ENCODE measurements at regions not wholly inside any gene's neighbourhood (a gene's known extent, or its start where the extent isn't known, plus 50 kb on each side); places are given as distances from the start of the nearest gene placed in this dataset.

DNA sequence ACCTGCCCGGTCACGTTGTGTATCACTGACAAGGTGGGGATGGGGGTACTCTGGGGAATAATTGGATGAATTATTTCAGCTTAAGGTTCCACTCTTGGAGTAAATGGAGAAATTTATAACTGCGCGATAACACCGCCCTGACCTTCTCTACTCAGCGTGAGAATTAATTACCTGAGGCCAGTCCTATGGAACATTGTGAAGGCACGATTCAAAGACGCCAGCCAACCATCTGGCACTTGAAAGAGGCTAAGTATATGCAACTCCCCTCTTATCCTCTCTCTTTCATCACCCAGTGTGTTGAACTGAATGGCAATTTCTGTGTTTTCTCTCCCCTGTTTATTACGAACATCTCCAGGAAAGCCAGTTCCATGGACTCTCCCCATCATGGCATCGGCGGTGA is 235.5 kb upstream of the TUT7 start:
- TF ChIP-seq, protein P1, sequence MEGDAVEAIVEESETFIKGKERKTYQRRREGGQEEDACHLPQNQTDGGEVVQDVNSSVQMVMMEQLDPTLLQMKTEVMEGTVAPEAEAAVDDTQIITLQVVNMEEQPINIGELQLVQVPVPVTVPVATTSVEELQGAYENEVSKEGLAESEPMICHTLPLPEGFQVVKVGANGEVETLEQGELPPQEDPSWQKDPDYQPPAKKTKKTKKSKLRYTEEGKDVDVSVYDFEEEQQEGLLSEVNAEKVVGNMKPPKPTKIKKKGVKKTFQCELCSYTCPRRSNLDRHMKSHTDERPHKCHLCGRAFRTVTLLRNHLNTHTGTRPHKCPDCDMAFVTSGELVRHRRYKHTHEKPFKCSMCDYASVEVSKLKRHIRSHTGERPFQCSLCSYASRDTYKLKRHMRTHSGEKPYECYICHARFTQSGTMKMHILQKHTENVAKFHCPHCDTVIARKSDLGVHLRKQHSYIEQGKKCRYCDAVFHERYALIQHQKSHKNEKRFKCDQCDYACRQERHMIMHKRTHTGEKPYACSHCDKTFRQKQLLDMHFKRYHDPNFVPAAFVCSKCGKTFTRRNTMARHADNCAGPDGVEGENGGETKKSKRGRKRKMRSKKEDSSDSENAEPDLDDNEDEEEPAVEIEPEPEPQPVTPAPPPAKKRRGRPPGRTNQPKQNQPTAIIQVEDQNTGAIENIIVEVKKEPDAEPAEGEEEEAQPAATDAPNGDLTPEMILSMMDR (IDR thresholded peaks at IDR 0.05; ENCODE audit: control insufficient read depth, insufficient read depth, low read depth, low read length, missing control alignments), result no peak
- H3K4me3 ChIP-seq (ENCODE audit: control insufficient read depth, low read depth, low read length), result no peak overlapping the region
- no peak for DNase-seq (ENCODE audit: low read depth)

DNA sequence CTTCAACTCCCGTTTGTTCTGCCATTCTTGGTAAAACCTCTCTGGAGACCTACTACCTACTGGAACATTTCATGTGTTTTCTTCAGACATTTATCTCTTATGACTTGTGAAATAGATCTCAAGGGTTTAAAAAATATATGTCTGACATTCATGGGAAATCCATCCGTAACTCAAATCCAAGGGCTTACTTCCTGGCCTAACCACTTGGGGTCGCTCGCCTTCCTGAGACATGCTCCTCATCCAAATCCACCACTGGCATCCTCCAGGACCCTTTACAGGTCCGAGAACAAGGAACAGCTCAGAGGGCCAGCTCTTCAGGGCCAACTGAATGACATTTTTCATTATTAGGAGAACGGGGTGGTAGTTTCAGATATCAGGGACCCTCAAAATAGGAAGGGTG is 235.1 kb upstream of the TUT7 start:
- DNase-seq (ENCODE audit: low read depth), result no peak
- no peak overlapping the region for H3K4me3 ChIP-seq (ENCODE audit: control insufficient read depth, low read depth, low read length)
- TF ChIP-seq, protein P1 (IDR thresholded peaks at IDR 0.05; ENCODE audit: control insufficient read depth, insufficient read depth, low read depth, low read length, missing control alignments), result no peak

DNA sequence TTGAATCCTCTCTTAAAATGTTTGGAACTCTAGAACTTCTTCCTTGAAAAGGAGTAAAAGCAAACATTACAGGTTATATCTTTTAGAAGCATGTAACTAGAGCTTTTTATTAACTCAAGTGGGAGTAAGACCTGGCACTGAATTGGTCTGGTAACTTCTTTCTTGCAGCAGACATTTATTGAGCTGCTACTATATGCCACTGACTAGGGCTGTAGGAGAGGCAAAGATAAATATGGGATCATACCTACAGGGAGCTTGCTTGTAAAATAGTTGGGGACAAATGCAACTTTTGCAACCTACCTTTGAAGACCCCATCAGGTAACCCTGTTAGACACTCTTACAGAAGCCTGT is 231.9 kb upstream of the TUT7 start:
- DNase-seq (ENCODE audit: low read depth), result no peak
- H3K4me3 ChIP-seq (ENCODE audit: control insufficient read depth, low read depth, low read length), result no peak overlapping the region
- TF ChIP-seq, protein P1 (IDR thresholded peaks at IDR 0.05; ENCODE audit: control insufficient read depth, insufficient read depth, low read depth, low read length, missing control alignments), result no peak

DNA sequence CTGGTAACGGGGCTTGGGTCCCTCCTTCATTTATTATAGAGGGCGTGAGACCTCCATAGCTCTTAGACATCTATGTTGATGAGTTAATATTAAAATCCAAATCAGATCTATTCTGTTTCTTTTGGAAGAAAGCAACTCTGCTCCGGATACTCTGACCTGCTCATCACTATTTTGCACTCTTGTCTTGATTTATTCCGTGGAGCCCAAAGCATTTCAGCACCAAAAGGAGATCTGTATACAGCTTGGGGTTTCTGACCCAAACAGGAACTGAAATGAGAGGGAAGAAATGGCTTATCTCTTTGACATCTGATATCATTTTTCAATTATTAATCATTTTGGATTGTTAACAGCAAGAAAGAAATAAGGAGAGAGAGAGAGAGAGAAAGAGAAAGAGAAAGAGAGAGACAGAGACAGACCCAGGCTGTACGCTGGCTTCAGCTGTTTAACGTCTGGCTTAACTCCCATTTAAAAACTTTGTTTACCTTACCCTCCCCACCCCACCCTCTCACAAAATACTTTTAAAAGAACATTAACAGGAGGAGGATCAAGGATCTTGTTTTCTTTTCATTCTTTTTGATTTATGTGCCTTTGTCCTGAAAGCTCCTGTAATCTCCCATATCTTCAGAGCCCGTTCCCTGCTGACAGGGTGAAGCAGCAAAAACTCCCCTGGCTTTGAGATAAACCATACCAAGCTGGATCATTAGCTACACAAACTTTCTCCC is 231.4 kb upstream of the TUT7 start:
- DNase-seq (ENCODE audit: low read depth), result no peak
- H3K4me3 ChIP-seq (ENCODE audit: control insufficient read depth, low read depth, low read length), result peak overlapping the region; percentile 21; the same call in 1 of the 2 replicates
- TF ChIP-seq, protein P1 (IDR thresholded peaks at IDR 0.05; ENCODE audit: control insufficient read depth, insufficient read depth, low read depth, low read length, missing control alignments), result no peak

DNA sequence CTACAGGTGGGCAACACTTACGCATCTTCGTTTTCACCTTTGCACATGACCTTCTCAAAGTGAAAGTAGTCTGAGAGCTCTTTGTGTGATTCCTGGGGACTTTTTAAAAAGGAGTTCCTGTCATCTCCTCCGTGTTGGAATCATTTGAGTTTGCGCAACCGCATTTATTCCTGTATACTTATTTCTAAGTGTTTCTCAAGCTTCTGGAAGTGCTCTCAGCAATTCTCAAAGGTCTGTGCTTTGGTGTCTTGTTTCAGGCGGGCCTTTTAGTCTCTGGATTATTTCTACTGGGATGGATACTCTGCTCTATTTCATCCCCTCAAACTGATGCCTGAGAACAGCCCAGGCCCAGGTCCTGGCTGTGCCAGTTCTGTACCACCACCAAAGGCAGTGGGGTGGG is 226.5 kb upstream of the TUT7 start:
- H3K4me3 ChIP-seq (ENCODE audit: control insufficient read depth, low read depth, low read length), result no peak overlapping the region
- DNase-seq (ENCODE audit: low read depth), result no peak
- TF ChIP-seq, protein P1 (IDR thresholded peaks at IDR 0.05; ENCODE audit: control insufficient read depth, insufficient read depth, low read depth, low read length, missing control alignments), result no peak

DNA sequence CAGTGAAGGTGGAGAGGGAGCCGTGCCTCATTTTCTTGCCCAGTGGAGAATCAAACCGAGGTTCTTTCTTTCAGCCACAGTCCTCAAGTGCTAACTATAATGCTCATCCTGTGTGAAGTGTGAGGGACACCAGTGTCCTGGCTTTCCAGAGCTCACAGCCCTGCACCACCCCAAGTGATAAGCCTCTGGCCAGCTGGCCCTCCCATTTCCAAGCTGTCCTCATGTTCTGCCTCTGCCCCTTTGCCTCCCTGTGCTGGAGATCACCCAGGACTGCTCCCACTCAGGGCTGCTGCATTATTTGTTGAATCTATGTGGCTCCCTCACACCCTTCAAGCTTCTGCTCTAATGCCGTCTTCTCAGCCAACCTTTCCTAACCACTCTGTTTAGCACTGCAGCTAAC is 224.5 kb upstream of the TUT7 start:
- H3K4me3 ChIP-seq (ENCODE audit: control insufficient read depth, low read depth, low read length), result no peak overlapping the region
- TF ChIP-seq, protein P1 (IDR thresholded peaks at IDR 0.05; ENCODE audit: control insufficient read depth, insufficient read depth, low read depth, low read length, missing control alignments), result no peak
- no peak for DNase-seq (ENCODE audit: low read depth)

Data from AG09309 (cell line).